GM06990 (cell line): ENCODE measurements at regions not wholly inside any gene's neighbourhood (a gene's known extent, or its start where the extent isn't known, plus 50 kb on each side); places are given as distances from the start of the nearest gene placed in this dataset.

Experiments
- DNase-seq: peaks from one replicate; pipeline ENCODE4 v3.0.0-alpha.2; 2011; ENCODE audit not compliant: insufficient read length; ENCODE audit errors: extremely low read depth
- H3K27me3 ChIP-seq: replicated peaks from 2 replicates; pipeline ENCODE4 v1.6.0; 2011; ENCODE audit warnings: low read length; ENCODE audit not compliant: control insufficient read depth, insufficient read depth
- H3K36me3 ChIP-seq: 2 replicates; pipeline ENCODE4 v1.5.1; 2011; ENCODE audit warnings: low read length; ENCODE audit not compliant: control insufficient read depth, insufficient read depth
- H3K4me3 ChIP-seq: replicated peaks from 2 replicates; pipeline ENCODE4 v1.5.1; 2011; ENCODE audit warnings: low read depth, mild to moderate bottlenecking, control low read depth, low read length
- TF ChIP-seq, protein P1 (sequence below): IDR thresholded peaks from 2 replicates; pipeline ENCODE4 v1.5.1; 2011; ENCODE audit warnings: low read length, control low read depth, mild to moderate bottlenecking, inconsistent platforms; ENCODE audit not compliant: insufficient read depth, poor library complexity, severe bottlenecking

DNA sequence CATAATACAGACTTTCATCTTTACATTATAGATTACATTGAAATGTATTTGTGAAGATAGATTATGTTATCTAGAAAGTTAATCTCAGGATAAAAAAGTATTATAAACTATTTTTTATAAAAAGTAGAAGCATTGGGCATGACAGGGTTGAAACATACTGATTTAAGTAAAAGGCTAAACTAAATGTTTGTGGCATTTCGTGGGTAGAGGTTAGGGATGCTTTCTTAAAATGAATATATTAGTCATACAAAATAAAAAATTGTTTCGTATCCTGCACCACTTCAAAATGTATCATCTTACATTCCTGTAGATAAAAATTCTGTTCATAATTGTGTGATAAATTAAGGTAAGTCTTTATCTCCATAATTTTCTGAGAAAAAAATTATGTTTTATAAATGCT, 603.6 kb downstream of the SPRY1 start:
- H3K27me3 ChIP-seq, result no peaks in the 10 kb centered on the region
- no peak overlapping the region for H3K4me3 ChIP-seq
- DNase-seq, result no peak
- TF ChIP-seq, protein P1, sequence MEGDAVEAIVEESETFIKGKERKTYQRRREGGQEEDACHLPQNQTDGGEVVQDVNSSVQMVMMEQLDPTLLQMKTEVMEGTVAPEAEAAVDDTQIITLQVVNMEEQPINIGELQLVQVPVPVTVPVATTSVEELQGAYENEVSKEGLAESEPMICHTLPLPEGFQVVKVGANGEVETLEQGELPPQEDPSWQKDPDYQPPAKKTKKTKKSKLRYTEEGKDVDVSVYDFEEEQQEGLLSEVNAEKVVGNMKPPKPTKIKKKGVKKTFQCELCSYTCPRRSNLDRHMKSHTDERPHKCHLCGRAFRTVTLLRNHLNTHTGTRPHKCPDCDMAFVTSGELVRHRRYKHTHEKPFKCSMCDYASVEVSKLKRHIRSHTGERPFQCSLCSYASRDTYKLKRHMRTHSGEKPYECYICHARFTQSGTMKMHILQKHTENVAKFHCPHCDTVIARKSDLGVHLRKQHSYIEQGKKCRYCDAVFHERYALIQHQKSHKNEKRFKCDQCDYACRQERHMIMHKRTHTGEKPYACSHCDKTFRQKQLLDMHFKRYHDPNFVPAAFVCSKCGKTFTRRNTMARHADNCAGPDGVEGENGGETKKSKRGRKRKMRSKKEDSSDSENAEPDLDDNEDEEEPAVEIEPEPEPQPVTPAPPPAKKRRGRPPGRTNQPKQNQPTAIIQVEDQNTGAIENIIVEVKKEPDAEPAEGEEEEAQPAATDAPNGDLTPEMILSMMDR, result no peak
- H3K36me3 ChIP-seq, result no peaks in the 10 kb centered on the region

GRCh38 chr4:124015766-124016165, 619.2 kb downstream of the SPRY1 start:
- no peaks in the 10 kb centered on the region for H3K36me3 ChIP-seq
- no peak for DNase-seq
- TF ChIP-seq, protein P1, result no peak
- no peak overlapping the region for H3K4me3 ChIP-seq
- H3K27me3 ChIP-seq, result no peaks in the 10 kb centered on the region

DNA sequence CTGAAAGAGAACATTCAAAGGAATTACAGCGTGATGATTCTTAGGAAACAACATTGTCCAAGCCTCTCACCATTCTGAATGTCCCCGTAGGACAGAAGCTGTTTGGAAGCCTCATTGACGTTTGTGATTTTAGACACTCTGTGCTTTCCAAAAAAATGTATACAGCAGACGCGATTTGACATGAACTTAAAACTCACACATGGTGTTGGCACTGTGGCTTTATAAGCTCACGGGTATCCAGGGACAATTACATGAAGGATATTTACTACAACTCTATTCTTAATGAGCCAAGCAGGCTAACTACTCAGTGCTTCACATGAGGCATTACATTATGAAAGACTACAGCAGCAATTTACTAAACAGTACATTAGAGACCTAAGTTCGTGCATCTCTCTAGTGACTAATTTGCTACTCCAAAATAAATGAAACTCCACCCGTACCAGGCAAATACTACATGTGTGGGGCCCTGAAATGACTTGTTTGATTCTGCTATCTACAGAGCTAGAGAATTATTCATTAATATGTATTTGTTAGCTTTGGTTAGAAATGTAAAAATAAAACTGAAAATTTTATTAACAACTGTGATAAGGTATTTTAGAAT, 620.7 kb downstream of the SPRY1 start:
- no peak overlapping the region for H3K4me3 ChIP-seq
- no peaks in the 10 kb centered on the region for H3K27me3 ChIP-seq
- no peaks in the 10 kb centered on the region for H3K36me3 ChIP-seq
- TF ChIP-seq, protein P1, result no peak
- no peak for DNase-seq

DNA sequence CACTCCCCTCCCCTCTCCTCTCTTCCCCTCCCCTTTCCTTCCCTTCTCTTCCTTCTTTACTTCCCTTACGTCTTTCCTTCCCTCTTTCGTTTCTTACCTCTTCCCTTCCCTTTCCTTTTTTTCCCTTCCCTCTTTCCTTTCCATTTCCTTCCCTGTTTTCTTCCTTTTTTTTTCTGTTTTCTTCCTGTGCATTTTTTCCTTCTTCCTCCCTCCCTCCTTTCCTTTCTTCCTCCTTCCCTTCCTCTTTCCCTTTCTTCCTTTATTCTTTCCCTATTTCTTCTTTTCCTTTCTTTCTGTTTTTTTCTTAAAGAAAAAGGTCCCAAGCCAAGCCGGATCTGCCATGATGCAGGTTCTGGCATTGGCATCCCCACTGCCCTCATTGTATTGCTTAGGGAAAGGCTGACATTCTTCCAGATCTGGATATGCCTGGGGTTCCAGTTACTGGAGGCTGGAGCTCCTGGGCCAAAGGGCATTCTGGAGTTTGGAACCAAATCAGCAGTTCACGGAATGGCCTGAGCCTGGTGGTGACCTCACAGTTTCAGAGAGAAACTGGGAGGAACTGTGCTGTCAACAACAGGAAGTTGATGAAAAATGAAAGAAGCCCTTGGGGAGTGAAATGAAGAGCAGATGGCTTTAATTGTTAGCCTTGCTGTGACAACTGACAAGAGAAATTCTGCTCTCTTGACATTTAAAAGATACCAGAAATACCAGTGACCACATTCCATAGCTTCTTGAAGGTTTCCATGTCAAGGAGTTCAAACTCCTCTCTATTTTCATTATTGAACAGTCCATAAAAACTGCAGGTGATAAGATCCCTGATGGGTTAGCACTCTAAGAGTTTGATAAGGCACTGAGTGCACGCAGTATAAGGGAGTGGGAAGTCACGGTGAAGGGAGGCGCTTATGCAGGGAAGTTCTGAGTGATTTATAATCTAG, 622.1 kb downstream of the SPRY1 start:
- peak; percentile 28 for DNase-seq
- TF ChIP-seq, protein P1, result no peak
- Histone ChIP-seq H3K4me3 (peak overlapping the region; percentile 30), H3K27me3 (no peaks in the 10 kb centered on the region), H3K36me3 (no peaks in the 10 kb centered on the region)

GRCh38 chr4:124019749-124020549, 623.4 kb downstream of the SPRY1 start:
- TF ChIP-seq, protein P1, result no peak
- Histone ChIP-seq H3K4me3 (no peak overlapping the region), H3K27me3 (no peaks in the 10 kb centered on the region), H3K36me3 (no peaks in the 10 kb centered on the region)
- DNase-seq, result no peak
